IMR-90 (cell line): ENCODE measurements at regions not wholly inside any gene's neighbourhood (a gene's known extent, or its start where the extent isn't known, plus 50 kb on each side); places are given as distances from the start of the nearest gene placed in this dataset.

Experiments used
- CEBPB ChIP-seq: IDR thresholded peaks from 2 replicates; pipeline ENCODE4 v1.6.1; 2012; ENCODE audit warnings: low read depth, low read length, improper control_type of control experiment
- CHD1 ChIP-seq: IDR thresholded peaks from 2 replicates; pipeline ENCODE4 v1.6.1; 2012; ENCODE audit warnings: low read depth, low read length, improper control_type of control experiment
- CTCF ChIP-seq: conservative IDR thresholded peaks from 2 replicates; pipeline ENCODE4 v1.5.1; 2012; ENCODE audit warnings: mild to moderate bottlenecking, low read depth, low read length, improper control_type of control experiment
- MAZ ChIP-seq: IDR thresholded peaks from 2 replicates; pipeline ENCODE4 v1.6.1; 2012; ENCODE audit warnings: low read depth, mild to moderate bottlenecking, low read length, improper control_type of control experiment, moderate library complexity, borderline replicate concordance
- MXI1 ChIP-seq: IDR thresholded peaks from 2 replicates; pipeline ENCODE4 v1.6.1; 2012; ENCODE audit warnings: low read depth, mild to moderate bottlenecking, low read length, moderate library complexity, borderline replicate concordance
- POLR2A ChIP-seq: IDR thresholded peaks from 2 replicates; pipeline ENCODE4 v1.6.1; 2012; ENCODE audit warnings: mild to moderate bottlenecking, low read depth, low read length
- RAD21 ChIP-seq: IDR thresholded peaks from 2 replicates; pipeline ENCODE4 v1.6.1; 2012; ENCODE audit warnings: low read length, improper control_type of control experiment
- RFX5 ChIP-seq: IDR thresholded peaks from 2 replicates; pipeline ENCODE4 v1.8.0; 2012; ENCODE audit warnings: low read depth, mild to moderate bottlenecking, low read length, moderate library complexity
- TF ChIP-seq, protein P1 (sequence below): fragments of 150-350 bp; IDR thresholded peaks from 2 replicates; pipeline ENCODE4 v1.6.1; 2017; ENCODE audit warnings: mild to moderate bottlenecking, antibody characterized with exemption, low read length, low read depth

DNA sequence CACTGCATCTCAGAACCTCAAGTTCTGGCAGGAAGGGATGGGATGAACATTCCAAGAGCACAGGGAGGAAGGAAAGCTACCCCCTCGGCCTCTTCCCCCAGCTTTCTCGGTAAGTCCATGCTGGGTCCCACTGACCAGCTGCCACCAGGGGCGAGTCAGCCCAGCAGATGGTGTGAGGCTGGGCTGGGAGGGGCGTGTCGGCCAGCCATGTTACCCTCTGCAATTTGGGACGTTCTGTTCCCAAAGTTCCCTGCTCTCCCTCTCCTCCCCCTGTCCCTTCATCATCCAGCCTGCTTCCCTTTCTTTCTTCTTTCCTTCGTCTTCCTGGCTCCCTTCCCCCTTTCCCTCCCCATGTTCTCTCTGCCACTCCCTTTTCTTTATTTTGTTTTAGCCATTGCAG, 74.3 kb upstream of the TNP1 start:
- TF ChIP-seq MAZ (no peak), RAD21 (no peak), CTCF (no peak), POLR2A (no peak), RFX5 (no peak), CHD1 (no peak), CEBPB (no peak), MXI1 (no peak)
- TF ChIP-seq, protein P1, sequence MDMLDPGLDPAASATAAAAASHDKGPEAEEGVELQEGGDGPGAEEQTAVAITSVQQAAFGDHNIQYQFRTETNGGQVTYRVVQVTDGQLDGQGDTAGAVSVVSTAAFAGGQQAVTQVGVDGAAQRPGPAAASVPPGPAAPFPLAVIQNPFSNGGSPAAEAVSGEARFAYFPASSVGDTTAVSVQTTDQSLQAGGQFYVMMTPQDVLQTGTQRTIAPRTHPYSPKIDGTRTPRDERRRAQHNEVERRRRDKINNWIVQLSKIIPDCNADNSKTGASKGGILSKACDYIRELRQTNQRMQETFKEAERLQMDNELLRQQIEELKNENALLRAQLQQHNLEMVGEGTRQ: no peak
